Caco-2 (cell line): ENCODE measurements at regions not wholly inside any gene's neighbourhood (a gene's known extent, or its start where the extent isn't known, plus 50 kb on each side); places are given as distances from the start of the nearest gene placed in this dataset.

ENCODE experiments used
- BruUV-seq: library from RNA; stranded (reverse); fragments of 400-500 nt; replicated peaks from 2 replicates; lab custom pipeline; 2021; lab: Mats Ljungman, UMichigan
- CTCF ChIA-PET: fragments of 300-600 bp; sonication (Branson Sonifier 250); formaldehyde crosslinking; loops from one replicate; lab custom pipeline; 2022; ENCODE audit warnings: antibody characterized with exemption; lab: Charles Lee
- POLR2A ChIA-PET: fragments of 300-600 bp; sonication (Branson Sonifier 250); formaldehyde crosslinking; loops from one replicate; lab custom pipeline; 2022; ENCODE audit warnings: antibody characterized with exemption; lab: Charles Lee
- DNase-seq, 2 experiments: peaks; one replicate each; pipeline versions ENCODE4 v3.0.0 to v3.0.0-alpha.2; 2020 to 2022
- H3K27me3 ChIP-seq: replicated peaks from 2 replicates; pipeline ENCODE4 v1.6.0; 2011; ENCODE audit warnings: low read length; ENCODE audit not compliant: control insufficient read depth, insufficient read depth
- H3K36me3 ChIP-seq: 2 replicates; pipeline ENCODE4 v1.5.1; 2011; ENCODE audit warnings: low read length; ENCODE audit not compliant: control insufficient read depth, insufficient read depth
- H3K4me1 ChIP-seq: fragments of 250-450 bp; sonication (Bioruptor Pico); 2 replicates; pipeline ENCODE4 v1.5.1; 2020; ENCODE audit warnings: mild to moderate bottlenecking
- H3K4me3 ChIP-seq: 2 replicates; pipeline ENCODE4 v1.5.1; 2011; ENCODE audit warnings: low read depth, mild to moderate bottlenecking, control low read depth, low read length
- H3K9me3 ChIP-seq: fragments of 250-450 bp; sonication (Bioruptor Pico); 2 replicates; pipeline ENCODE4 v1.5.1; 2020; ENCODE audit warnings: mild to moderate bottlenecking, moderate library complexity
- H3K27ac Mint-ChIP-seq: one replicate; pipeline ENCODE4 v1.8.0; 2022; ENCODE audit warnings: mixed read lengths; ENCODE audit not compliant: unreplicated experiment
- H3K27me3 Mint-ChIP-seq: one replicate; pipeline ENCODE4 v1.8.0; 2022; ENCODE audit warnings: mixed read lengths; ENCODE audit not compliant: insufficient read depth, unreplicated experiment
- H3K36me3 Mint-ChIP-seq: one replicate; pipeline ENCODE4 v1.8.0; 2022; ENCODE audit warnings: mild to moderate bottlenecking, mixed read lengths; ENCODE audit not compliant: insufficient read depth, unreplicated experiment
- H3K4me1 Mint-ChIP-seq: one replicate; pipeline ENCODE4 v1.8.0; 2022; ENCODE audit warnings: low read depth, mixed read lengths; ENCODE audit not compliant: unreplicated experiment
- H3K4me3 Mint-ChIP-seq: one replicate; pipeline ENCODE4 v1.8.0; 2022; ENCODE audit warnings: mild to moderate bottlenecking, moderate library complexity, mixed read lengths; ENCODE audit not compliant: unreplicated experiment
- H3K9me3 Mint-ChIP-seq: one replicate; pipeline ENCODE4 v1.8.0; 2022; ENCODE audit warnings: mixed read lengths; ENCODE audit not compliant: unreplicated experiment
- CTCF ChIP-seq, 2 experiments: fragments of 200-600 bp in 1 of 2; IDR thresholded peaks; 1 replicate in 1 of 2; 2 replicates in 1 of 2; pipeline versions ENCODE4 v1.5.1 to v1.8.0; 2011 to 2022; ENCODE audit warnings: antibody characterized with exemption in 1 of 2, control low read depth in 1 of 2, inconsistent platforms in 1 of 2, low read depth in 1 of 2, low read length in 1 of 2, mild to moderate bottlenecking in 1 of 2, moderate library complexity in 1 of 2; ENCODE audit not compliant: insufficient read depth in 1 of 2, severe bottlenecking in 1 of 2, unreplicated experiment in 1 of 2
- intact Hi-C: fragments of 100-400 bp; cut with micrococcal nuclease; formaldehyde crosslinking; loops from one replicate; pipeline ENCODE4 v1.10.0; 2022; ENCODE audit not compliant: unreplicated experiment

- no peak overlapping the region for H3K27ac Mint-ChIP-seq
Measured at GRCh38 chr1:189597083-189597482, 880.6 kb downstream of the BRINP3 start.

GRCh38 chr1:189605226-189605625 is 872.4 kb downstream of the BRINP3 start:
- TF ChIP-seq CTCF (IDR thresholded peaks at IDR 0.05; ENCODE audit: insufficient read depth in 1 of 2, low read depth in 1 of 2, low read length in 1 of 2, severe bottlenecking in 1 of 2, unreplicated experiment in 1 of 2), result no peak
- H3K4me3 Mint-ChIP-seq, result no peak overlapping the region
- H3K4me1 ChIP-seq, result no peaks in the 10 kb centered on the region
- H3K4me1 Mint-ChIP-seq, result no peaks in the 10 kb centered on the region
- no peak overlapping the region for H3K27ac Mint-ChIP-seq
- no peaks in the 10 kb centered on the region for H3K9me3 ChIP-seq
- no peak for DNase-seq
- BruUV-seq, result no TSS peak
- H3K4me3 ChIP-seq, result no peak overlapping the region
- no peaks in the 10 kb centered on the region for H3K9me3 Mint-ChIP-seq
- H3K27me3 ChIP-seq, result no peaks in the 10 kb centered on the region
- no peaks in the 10 kb centered on the region for H3K36me3 Mint-ChIP-seq
- H3K27me3 Mint-ChIP-seq, result no peaks in the 10 kb centered on the region
- CTCF ChIA-PET, result no interaction called here
- POLR2A ChIA-PET, result no interaction called here
- intact Hi-C loops, result no loop called here
- H3K36me3 ChIP-seq, result no peaks in the 10 kb centered on the region

More at GRCh38 chr1:189597083-189597482, 880.6 kb downstream of the BRINP3 start:
- Histone ChIP-seq H3K36me3 (no peaks in the 10 kb centered on the region), H3K4me3 (no peak overlapping the region), H3K4me1 (no peaks in the 10 kb centered on the region; the same call in 1 of the 2 replicates), H3K9me3 (no peaks in the 10 kb centered on the region), H3K27me3 (no peaks in the 10 kb centered on the region)
- POLR2A ChIA-PET, result no interaction called here
- Mint-ChIP-seq H3K36me3 (no peaks in the 10 kb centered on the region), H3K27me3 (no peaks in the 10 kb centered on the region), H3K4me3 (no peak overlapping the region), H3K9me3 (no peaks in the 10 kb centered on the region), H3K4me1 (no peaks in the 10 kb centered on the region)
- DNase-seq, result no peak
- intact Hi-C loops, result no loop called here
- BruUV-seq, result no TSS peak
- TF ChIP-seq CTCF (IDR thresholded peaks at IDR 0.05; ENCODE audit: insufficient read depth in 1 of 2, low read depth in 1 of 2, low read length in 1 of 2, severe bottlenecking in 1 of 2, unreplicated experiment in 1 of 2), result no peak
- CTCF ChIA-PET, result no interaction called here

- H3K4me1 Mint-ChIP-seq, result no peaks in the 10 kb centered on the region
- no peaks in the 10 kb centered on the region for H3K4me1 ChIP-seq
- H3K4me3 Mint-ChIP-seq, result no peak overlapping the region
- no peaks in the 10 kb centered on the region for H3K27me3 Mint-ChIP-seq
- no peak overlapping the region for H3K27ac Mint-ChIP-seq
- TF ChIP-seq CTCF (IDR thresholded peaks at IDR 0.05; ENCODE audit: insufficient read depth in 1 of 2, low read depth in 1 of 2, low read length in 1 of 2, severe bottlenecking in 1 of 2, unreplicated experiment in 1 of 2), result no peak
- H3K36me3 ChIP-seq, result no peaks in the 10 kb centered on the region
- no peak overlapping the region for H3K4me3 ChIP-seq
- no TSS peak for BruUV-seq
- no peaks in the 10 kb centered on the region for H3K36me3 Mint-ChIP-seq
- CTCF ChIA-PET, result no interaction called here
- POLR2A ChIA-PET, result no interaction called here
- intact Hi-C loops, result no loop called here
- DNase-seq, result no peak
- no peaks in the 10 kb centered on the region for H3K27me3 ChIP-seq
- no peaks in the 10 kb centered on the region for H3K9me3 ChIP-seq
- H3K9me3 Mint-ChIP-seq, result no peaks in the 10 kb centered on the region
Measured at GRCh38 chr1:189606047-189606446, 871.6 kb downstream of the BRINP3 start.
